ENCODE measurements at regions not wholly inside any gene's neighbourhood (a gene's known extent, or its start where the extent isn't known, plus 50 kb on each side); places are given as distances from the start of the nearest gene placed in this dataset.
"Not testable (repeated sequence)": the region's sequence is repeated elsewhere in the genome, so short reads cannot be mapped to it uniquely, and the experiment has no call there.

DNA sequence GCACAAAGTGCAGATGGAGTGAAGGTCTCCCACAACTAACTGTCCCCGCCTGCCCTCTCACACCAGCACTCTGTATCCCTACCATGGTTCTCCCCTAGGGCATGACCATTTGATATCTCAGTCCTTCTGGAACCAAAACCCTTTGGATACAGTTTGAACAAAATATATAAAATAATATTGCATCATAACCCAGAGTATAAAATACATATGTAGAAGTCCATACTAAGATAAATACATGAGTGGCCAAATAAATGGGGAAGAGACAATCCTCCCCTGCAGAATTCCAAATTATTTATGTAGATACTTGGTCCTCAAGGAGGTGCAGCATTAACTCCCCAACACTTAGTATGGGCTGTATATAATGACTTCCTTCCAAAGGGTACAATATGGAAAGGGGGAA lies 207.4 kb downstream of the RRAGC start (continued):
- TF ChIP-seq, protein P1, sequence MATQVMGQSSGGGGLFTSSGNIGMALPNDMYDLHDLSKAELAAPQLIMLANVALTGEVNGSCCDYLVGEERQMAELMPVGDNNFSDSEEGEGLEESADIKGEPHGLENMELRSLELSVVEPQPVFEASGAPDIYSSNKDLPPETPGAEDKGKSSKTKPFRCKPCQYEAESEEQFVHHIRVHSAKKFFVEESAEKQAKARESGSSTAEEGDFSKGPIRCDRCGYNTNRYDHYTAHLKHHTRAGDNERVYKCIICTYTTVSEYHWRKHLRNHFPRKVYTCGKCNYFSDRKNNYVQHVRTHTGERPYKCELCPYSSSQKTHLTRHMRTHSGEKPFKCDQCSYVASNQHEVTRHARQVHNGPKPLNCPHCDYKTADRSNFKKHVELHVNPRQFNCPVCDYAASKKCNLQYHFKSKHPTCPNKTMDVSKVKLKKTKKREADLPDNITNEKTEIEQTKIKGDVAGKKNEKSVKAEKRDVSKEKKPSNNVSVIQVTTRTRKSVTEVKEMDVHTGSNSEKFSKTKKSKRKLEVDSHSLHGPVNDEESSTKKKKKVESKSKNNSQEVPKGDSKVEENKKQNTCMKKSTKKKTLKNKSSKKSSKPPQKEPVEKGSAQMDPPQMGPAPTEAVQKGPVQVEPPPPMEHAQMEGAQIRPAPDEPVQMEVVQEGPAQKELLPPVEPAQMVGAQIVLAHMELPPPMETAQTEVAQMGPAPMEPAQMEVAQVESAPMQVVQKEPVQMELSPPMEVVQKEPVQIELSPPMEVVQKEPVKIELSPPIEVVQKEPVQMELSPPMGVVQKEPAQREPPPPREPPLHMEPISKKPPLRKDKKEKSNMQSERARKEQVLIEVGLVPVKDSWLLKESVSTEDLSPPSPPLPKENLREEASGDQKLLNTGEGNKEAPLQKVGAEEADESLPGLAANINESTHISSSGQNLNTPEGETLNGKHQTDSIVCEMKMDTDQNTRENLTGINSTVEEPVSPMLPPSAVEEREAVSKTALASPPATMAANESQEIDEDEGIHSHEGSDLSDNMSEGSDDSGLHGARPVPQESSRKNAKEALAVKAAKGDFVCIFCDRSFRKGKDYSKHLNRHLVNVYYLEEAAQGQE (IDR thresholded peaks at IDR 0.05; ENCODE audit: unreplicated experiment): no peak
- TF ChIP-seq EZH2phosphoT487 (IDR thresholded peaks at IDR 0.05; ENCODE audit: unreplicated experiment) (no peak), POLR2AphosphoS5 (IDR thresholded peaks at IDR 0.05; ENCODE audit: low read depth) (no peak), JUNB (IDR thresholded peaks at IDR 0.05; ENCODE audit: unreplicated experiment) (no peak)

- Histone ChIP-seq H3K9me2 (ENCODE audit: insufficient read depth) (no peaks in the 10 kb centered on the region), H4K20me1 (replicated peaks; ENCODE audit: insufficient read depth) (no peaks in the 10 kb centered on the region), H3K79me2 (replicated peaks; ENCODE audit: insufficient read depth) (no peaks in the 10 kb centered on the region), H3K4me3 (no peak overlapping the region), H3K27me3 (ENCODE audit: insufficient read depth) (no peaks in the 10 kb centered on the region), H3K36me3 (ENCODE audit: insufficient read depth) (no peaks in the 10 kb centered on the region), H2AFZ (no peak overlapping the region), H3F3A (replicated peaks; ENCODE audit: low read depth) (no peaks in the 10 kb centered on the region), H3K4me2 (no peak overlapping the region), H3K4me1 (ENCODE audit: insufficient read depth) (no peaks in the 10 kb centered on the region), H3K27ac (ENCODE audit: low read depth) (no peak overlapping the region)
- no peak for ATAC-seq
- H3K27ac Mint-ChIP-seq: no peak overlapping the region
- H3K4me1 Mint-ChIP-seq: peaks cover 5% of the 10 kb centered on the region; the same call in 2 of the 3 replicates
- TF ChIP-seq EZH2 (IDR thresholded peaks at IDR 0.05; ENCODE audit: low read depth, unreplicated experiment): no peak
- no peak for TF ChIP-seq CREB1 (CRISPR knock-in tag; IDR thresholded peaks at IDR 0.05; ENCODE audit: low read depth)
- no peak overlapping the region for H3K4me3 Mint-ChIP-seq
- H3K36me3 Mint-ChIP-seq (ENCODE audit: low read depth): peaks cover 5% of the 10 kb centered on the region; the same call in 2 of the 3 replicates
- peaks cover 9% of the 10 kb centered on the region for H3K9me3 Mint-ChIP-seq
- peaks cover 4% of the 10 kb centered on the region for H3K27me3 Mint-ChIP-seq (ENCODE audit: insufficient read depth, low read depth, poor library complexity)
- no peak for DNase-seq (ENCODE audit: low spot score)
These were observed 207.9 kb downstream of the RRAGC start for GRCh38 chr1:38651669-38652068.

DNA sequence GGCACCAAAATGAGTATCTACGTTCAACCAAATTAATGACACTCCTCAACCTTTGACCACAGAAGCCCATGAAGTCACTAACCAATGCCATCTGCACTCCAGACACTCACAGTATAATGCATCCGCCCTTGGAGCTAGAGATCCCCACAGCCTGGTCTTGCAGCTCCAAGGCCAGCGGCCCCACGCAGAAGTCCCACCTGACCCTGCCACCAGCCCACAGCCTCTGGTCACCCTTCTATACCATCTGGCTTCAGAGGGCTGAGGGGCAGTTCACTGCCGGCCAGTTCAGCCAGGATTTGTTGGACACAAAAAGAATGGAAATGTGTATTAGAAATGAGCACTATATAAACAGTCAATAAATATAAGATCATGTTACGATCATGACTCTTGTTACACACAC lies 211.2 kb downstream of the RRAGC start:
- Histone ChIP-seq H3K27me3 (ENCODE audit: insufficient read depth) (no peaks in the 10 kb centered on the region), H3K79me2 (replicated peaks; ENCODE audit: insufficient read depth) (no peaks in the 10 kb centered on the region), H3K27ac (ENCODE audit: low read depth) (no peak overlapping the region), H3F3A (replicated peaks; ENCODE audit: low read depth) (no peaks in the 10 kb centered on the region), H4K20me1 (replicated peaks; ENCODE audit: insufficient read depth) (no peaks in the 10 kb centered on the region), H3K36me3 (ENCODE audit: insufficient read depth) (no peaks in the 10 kb centered on the region), H3K4me3 (no peak overlapping the region), H3K4me2 (no peak overlapping the region), H3K9me2 (ENCODE audit: insufficient read depth) (no peaks in the 10 kb centered on the region), H3K4me1 (ENCODE audit: insufficient read depth) (no peaks in the 10 kb centered on the region), H2AFZ (no peak overlapping the region)
- Mint-ChIP-seq H3K36me3 (ENCODE audit: low read depth) (peaks cover 12% of the 10 kb centered on the region), H3K9me3 (peaks cover 20% of the 10 kb centered on the region), H3K4me1 (no peaks in the 10 kb centered on the region; the same call in 2 of the 3 replicates), H3K27me3 (ENCODE audit: insufficient read depth, low read depth, poor library complexity) (peaks cover 2% of the 10 kb centered on the region), H3K4me3 (no peak overlapping the region), H3K27ac (no peak overlapping the region)
- ATAC-seq (no peak), DNase-seq (ENCODE audit: low spot score) (no peak)
- TF ChIP-seq, protein P2, sequence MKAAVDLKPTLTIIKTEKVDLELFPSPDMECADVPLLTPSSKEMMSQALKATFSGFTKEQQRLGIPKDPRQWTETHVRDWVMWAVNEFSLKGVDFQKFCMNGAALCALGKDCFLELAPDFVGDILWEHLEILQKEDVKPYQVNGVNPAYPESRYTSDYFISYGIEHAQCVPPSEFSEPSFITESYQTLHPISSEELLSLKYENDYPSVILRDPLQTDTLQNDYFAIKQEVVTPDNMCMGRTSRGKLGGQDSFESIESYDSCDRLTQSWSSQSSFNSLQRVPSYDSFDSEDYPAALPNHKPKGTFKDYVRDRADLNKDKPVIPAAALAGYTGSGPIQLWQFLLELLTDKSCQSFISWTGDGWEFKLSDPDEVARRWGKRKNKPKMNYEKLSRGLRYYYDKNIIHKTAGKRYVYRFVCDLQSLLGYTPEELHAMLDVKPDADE (IDR thresholded peaks at IDR 0.05): no peak
- TF ChIP-seq ZNF114 (CRISPR knock-in tag; IDR thresholded peaks at IDR 0.05): no peak
- no peak for TF ChIP-seq NANOG (IDR thresholded peaks at IDR 0.05; ENCODE audit: borderline replicate concordance)
- TF ChIP-seq CREB1 (CRISPR knock-in tag; IDR thresholded peaks at IDR 0.05; ENCODE audit: low read depth): no peak
- TF ChIP-seq EZH2phosphoT487 (IDR thresholded peaks at IDR 0.05; ENCODE audit: unreplicated experiment): no peak
- TF ChIP-seq, protein P1 (IDR thresholded peaks at IDR 0.05; ENCODE audit: unreplicated experiment): no peak
- TF ChIP-seq ZNF331 (CRISPR knock-in tag; IDR thresholded peaks at IDR 0.05; ENCODE audit: low read depth): no peak
- TF ChIP-seq POLR2AphosphoS5 (IDR thresholded peaks at IDR 0.05; ENCODE audit: low read depth): no peak

DNA sequence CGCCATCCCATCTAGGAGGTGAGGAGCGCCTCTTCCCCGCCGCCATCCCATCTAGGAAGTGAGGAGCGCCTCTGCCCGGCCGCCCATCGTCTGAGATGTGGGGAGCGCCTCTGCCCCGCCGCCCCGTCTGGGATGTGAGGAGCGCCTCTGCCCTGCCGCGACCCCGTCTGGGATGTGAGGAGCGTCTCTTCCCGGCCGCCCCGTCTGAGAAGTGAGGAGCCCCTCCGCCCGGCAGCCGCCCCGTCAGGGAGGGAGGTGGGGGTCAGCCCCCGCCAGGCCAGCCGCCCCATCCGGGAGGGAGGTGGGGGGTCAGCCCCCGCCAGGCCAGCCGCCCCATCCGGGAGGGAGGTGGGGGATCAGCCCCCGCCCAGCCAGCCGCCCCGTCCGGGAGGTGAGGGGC lies 212.2 kb downstream of the RRAGC start:
- not testable (repeated sequence) for H3K36me3 ChIP-seq (ENCODE audit: insufficient read depth); H3K27me3 ChIP-seq (ENCODE audit: insufficient read depth); DNase-seq (ENCODE audit: low spot score); H3K27ac ChIP-seq (ENCODE audit: low read depth); H3F3A ChIP-seq (replicated peaks; ENCODE audit: low read depth); H2AFZ ChIP-seq; H3K27ac Mint-ChIP-seq; H3K4me2 ChIP-seq; H3K9me2 ChIP-seq (ENCODE audit: insufficient read depth); H3K4me1 ChIP-seq (ENCODE audit: insufficient read depth); H3K4me3 Mint-ChIP-seq; H3K27me3 Mint-ChIP-seq (ENCODE audit: insufficient read depth, low read depth, poor library complexity); H4K20me1 ChIP-seq (replicated peaks; ENCODE audit: insufficient read depth); ATAC-seq; H3K4me3 ChIP-seq; H3K4me1 Mint-ChIP-seq; H3K79me2 ChIP-seq (replicated peaks; ENCODE audit: insufficient read depth)
- Mint-ChIP-seq H3K36me3 (ENCODE audit: low read depth) (peaks cover 12% of the 10 kb centered on the region), H3K9me3 (peaks cover 20% of the 10 kb centered on the region)

Data from GM23338 (cell line).